ENCODE measurements at regions not wholly inside any gene's neighbourhood (a gene's known extent, or its start where the extent isn't known, plus 50 kb on each side); places are given as distances from the start of the nearest gene placed in this dataset.

- Histone ChIP-seq H3K36me3 (ENCODE audit: insufficient read depth, low read length) (no peaks in the 10 kb centered on the region), H3F3A (ENCODE audit: insufficient read depth, low read length, poor library complexity, severe bottlenecking) (no peaks in the 10 kb centered on the region), H4K20me1 (ENCODE audit: insufficient read depth) (no peaks in the 10 kb centered on the region), H3K9me2 (ENCODE audit: insufficient read depth, low read length) (no peaks in the 10 kb centered on the region), H3K9ac (ENCODE audit: low read length) (no peak overlapping the region), H2AFZ (ENCODE audit: low read depth, low read length) (no peak overlapping the region), H3K4me3 (ENCODE audit: low read length) (no peak overlapping the region), H3K27me3 (ENCODE audit: insufficient read depth, low read depth, low read length) (no peaks in the 10 kb centered on the region), H3K27ac (ENCODE audit: low read length) (no peak overlapping the region), H3K79me2 (replicated peaks; ENCODE audit: insufficient read depth, low read length) (no peaks in the 10 kb centered on the region), H3K4me2 (ENCODE audit: low read length) (no peak overlapping the region), H3K9me3 (ENCODE audit: low read length) (no peaks in the 10 kb centered on the region)
- TF ChIP-seq EP300 (conservative IDR thresholded peaks at IDR 0.05; ENCODE audit: poor library complexity, severe bottlenecking) (no peak), POLR2AphosphoS5 (IDR thresholded peaks at IDR 0.05) (no peak), RAD21 (conservative IDR thresholded peaks at IDR 0.05) (no peak), EZH2 (IDR thresholded peaks at IDR 0.05; ENCODE audit: borderline replicate concordance, insufficient read depth, low read length, poor library complexity, severe bottlenecking) (no peak), TAF1 (IDR thresholded peaks at IDR 0.05; ENCODE audit: low read depth) (no peak), SMC3 (conservative IDR thresholded peaks at IDR 0.05; ENCODE audit: poor library complexity) (no peak), MXI1 (conservative IDR thresholded peaks at IDR 0.05; ENCODE audit: poor library complexity, severe bottlenecking) (no peak)
- TF ChIP-seq, protein P1, sequence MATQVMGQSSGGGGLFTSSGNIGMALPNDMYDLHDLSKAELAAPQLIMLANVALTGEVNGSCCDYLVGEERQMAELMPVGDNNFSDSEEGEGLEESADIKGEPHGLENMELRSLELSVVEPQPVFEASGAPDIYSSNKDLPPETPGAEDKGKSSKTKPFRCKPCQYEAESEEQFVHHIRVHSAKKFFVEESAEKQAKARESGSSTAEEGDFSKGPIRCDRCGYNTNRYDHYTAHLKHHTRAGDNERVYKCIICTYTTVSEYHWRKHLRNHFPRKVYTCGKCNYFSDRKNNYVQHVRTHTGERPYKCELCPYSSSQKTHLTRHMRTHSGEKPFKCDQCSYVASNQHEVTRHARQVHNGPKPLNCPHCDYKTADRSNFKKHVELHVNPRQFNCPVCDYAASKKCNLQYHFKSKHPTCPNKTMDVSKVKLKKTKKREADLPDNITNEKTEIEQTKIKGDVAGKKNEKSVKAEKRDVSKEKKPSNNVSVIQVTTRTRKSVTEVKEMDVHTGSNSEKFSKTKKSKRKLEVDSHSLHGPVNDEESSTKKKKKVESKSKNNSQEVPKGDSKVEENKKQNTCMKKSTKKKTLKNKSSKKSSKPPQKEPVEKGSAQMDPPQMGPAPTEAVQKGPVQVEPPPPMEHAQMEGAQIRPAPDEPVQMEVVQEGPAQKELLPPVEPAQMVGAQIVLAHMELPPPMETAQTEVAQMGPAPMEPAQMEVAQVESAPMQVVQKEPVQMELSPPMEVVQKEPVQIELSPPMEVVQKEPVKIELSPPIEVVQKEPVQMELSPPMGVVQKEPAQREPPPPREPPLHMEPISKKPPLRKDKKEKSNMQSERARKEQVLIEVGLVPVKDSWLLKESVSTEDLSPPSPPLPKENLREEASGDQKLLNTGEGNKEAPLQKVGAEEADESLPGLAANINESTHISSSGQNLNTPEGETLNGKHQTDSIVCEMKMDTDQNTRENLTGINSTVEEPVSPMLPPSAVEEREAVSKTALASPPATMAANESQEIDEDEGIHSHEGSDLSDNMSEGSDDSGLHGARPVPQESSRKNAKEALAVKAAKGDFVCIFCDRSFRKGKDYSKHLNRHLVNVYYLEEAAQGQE (IDR thresholded peaks at IDR 0.05; ENCODE audit: borderline replicate concordance), result no peak
- TF ChIP-seq, protein P2, sequence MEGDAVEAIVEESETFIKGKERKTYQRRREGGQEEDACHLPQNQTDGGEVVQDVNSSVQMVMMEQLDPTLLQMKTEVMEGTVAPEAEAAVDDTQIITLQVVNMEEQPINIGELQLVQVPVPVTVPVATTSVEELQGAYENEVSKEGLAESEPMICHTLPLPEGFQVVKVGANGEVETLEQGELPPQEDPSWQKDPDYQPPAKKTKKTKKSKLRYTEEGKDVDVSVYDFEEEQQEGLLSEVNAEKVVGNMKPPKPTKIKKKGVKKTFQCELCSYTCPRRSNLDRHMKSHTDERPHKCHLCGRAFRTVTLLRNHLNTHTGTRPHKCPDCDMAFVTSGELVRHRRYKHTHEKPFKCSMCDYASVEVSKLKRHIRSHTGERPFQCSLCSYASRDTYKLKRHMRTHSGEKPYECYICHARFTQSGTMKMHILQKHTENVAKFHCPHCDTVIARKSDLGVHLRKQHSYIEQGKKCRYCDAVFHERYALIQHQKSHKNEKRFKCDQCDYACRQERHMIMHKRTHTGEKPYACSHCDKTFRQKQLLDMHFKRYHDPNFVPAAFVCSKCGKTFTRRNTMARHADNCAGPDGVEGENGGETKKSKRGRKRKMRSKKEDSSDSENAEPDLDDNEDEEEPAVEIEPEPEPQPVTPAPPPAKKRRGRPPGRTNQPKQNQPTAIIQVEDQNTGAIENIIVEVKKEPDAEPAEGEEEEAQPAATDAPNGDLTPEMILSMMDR (IDR thresholded peaks at IDR 0.05; ENCODE audit: poor library complexity, severe bottlenecking), result no peak
Measured at GRCh38 chr7:113504691-113505090, 386.3 kb upstream of the SMIM30 start.

DNA sequence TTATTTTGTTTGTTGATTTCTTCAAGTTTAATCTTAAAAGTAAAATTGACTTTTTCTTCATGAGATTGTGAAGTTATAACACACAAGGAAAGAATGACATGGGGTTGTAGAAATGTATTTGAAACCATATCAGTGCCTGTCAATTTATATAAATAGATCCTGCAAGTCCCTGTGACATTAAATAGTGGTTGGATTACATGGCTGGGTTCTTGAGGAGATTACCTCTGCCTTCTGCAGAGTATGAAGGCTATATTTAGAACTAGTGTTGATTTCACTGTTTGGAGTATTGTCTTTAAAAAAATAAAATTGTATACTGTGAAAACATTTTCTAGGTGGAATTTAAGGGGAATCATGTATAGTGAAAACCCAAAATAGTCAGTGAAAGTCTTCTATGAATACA, 385.8 kb upstream of the SMIM30 start:
- H3K4me2 ChIP-seq (ENCODE audit: low read length), result no peak overlapping the region

More for the DNA sequence above, 385.8 kb upstream of the SMIM30 start:
- no peaks in the 10 kb centered on the region for H3K27me3 ChIP-seq (ENCODE audit: insufficient read depth, low read depth, low read length)
- no peaks in the 10 kb centered on the region for H3F3A ChIP-seq (ENCODE audit: insufficient read depth, low read length, poor library complexity, severe bottlenecking)
- H3K9me2 ChIP-seq (ENCODE audit: insufficient read depth, low read length), result no peaks in the 10 kb centered on the region
- H4K20me1 ChIP-seq (ENCODE audit: insufficient read depth), result no peaks in the 10 kb centered on the region
- no peaks in the 10 kb centered on the region for H3K79me2 ChIP-seq (replicated peaks; ENCODE audit: insufficient read depth, low read length)
- no peak overlapping the region for H3K4me3 ChIP-seq (ENCODE audit: low read length)
- TF ChIP-seq TAF1 (IDR thresholded peaks at IDR 0.05; ENCODE audit: low read depth) (no peak), RAD21 (conservative IDR thresholded peaks at IDR 0.05) (no peak), EP300 (conservative IDR thresholded peaks at IDR 0.05; ENCODE audit: poor library complexity, severe bottlenecking) (peak; percentile 31), EZH2 (IDR thresholded peaks at IDR 0.05; ENCODE audit: borderline replicate concordance, insufficient read depth, low read length, poor library complexity, severe bottlenecking) (no peak), POLR2AphosphoS5 (IDR thresholded peaks at IDR 0.05) (peak; percentile 67), MXI1 (conservative IDR thresholded peaks at IDR 0.05; ENCODE audit: poor library complexity, severe bottlenecking) (no peak), SMC3 (conservative IDR thresholded peaks at IDR 0.05; ENCODE audit: poor library complexity) (no peak)
- TF ChIP-seq, protein P2 (IDR thresholded peaks at IDR 0.05; ENCODE audit: poor library complexity, severe bottlenecking), result no peak
- TF ChIP-seq, protein P1 (IDR thresholded peaks at IDR 0.05; ENCODE audit: borderline replicate concordance), result peak; percentile 16
- H3K9ac ChIP-seq (ENCODE audit: low read length), result no peak overlapping the region
- H3K9me3 ChIP-seq (ENCODE audit: low read length), result no peaks in the 10 kb centered on the region
- H2AFZ ChIP-seq (ENCODE audit: low read depth, low read length), result no peak overlapping the region
- no peaks in the 10 kb centered on the region for H3K36me3 ChIP-seq (ENCODE audit: insufficient read depth, low read length)
- H3K27ac ChIP-seq (ENCODE audit: low read length), result no peak overlapping the region
